ENCODE measurements at regions not wholly inside any gene's neighbourhood (a gene's known extent, or its start where the extent isn't known, plus 50 kb on each side); places are given as distances from the start of the nearest gene placed in this dataset.

- DNase-seq: no peak
- no peak overlapping the region for H3K27ac ChIP-seq
- WGBS, 4 donors: 70 to 93% (median 73%) methylated on average over 3 of the region's 3 CpGs
- H3K36me3 ChIP-seq (replicated peaks in 1 of 2): no peaks in the 10 kb centered on the region
- H3K27me3 ChIP-seq: no peaks in the 10 kb centered on the region
- TF ChIP-seq CTCF (IDR thresholded peaks at IDR 0.05) (no peak), POLR2A (IDR thresholded peaks at IDR 0.05) (no peak)
- no peaks in the 10 kb centered on the region for H3K9me3 ChIP-seq (replicated peaks in 1 of 3)
- intact Hi-C loops (cut with DNase I): no loop called here
- no peak overlapping the region for H3K4me3 ChIP-seq
- no peaks in the 10 kb centered on the region for H3K4me1 ChIP-seq (replicated peaks in 1 of 2)
Measured at GRCh38 chr6:155690820-155691219, 235.2 kb upstream of the NOX3 start.

- no peaks in the 10 kb centered on the region for H3K9me3 ChIP-seq (replicated peaks in 1 of 3)
- TF ChIP-seq POLR2A (IDR thresholded peaks at IDR 0.05): no peak
- intact Hi-C loops (cut with DNase I): no loop called here
- H3K4me3 ChIP-seq: no peak overlapping the region
- H3K27ac ChIP-seq: no peak overlapping the region
- 62 to 79% (median 71%) methylated on average over 6 of the region's 6 CpGs for WGBS, 4 donors
- no peaks in the 10 kb centered on the region for H3K36me3 ChIP-seq (replicated peaks in 1 of 2)
- H3K27me3 ChIP-seq: no peaks in the 10 kb centered on the region
- no peaks in the 10 kb centered on the region for H3K4me1 ChIP-seq (replicated peaks in 1 of 2)
- DNase-seq: no peak
Measured at GRCh38 chr6:155687645-155688044, 232.0 kb upstream of the NOX3 start.

- H3K27ac ChIP-seq: no peak overlapping the region
- no peaks in the 10 kb centered on the region for H3K27me3 ChIP-seq
- intact Hi-C loops (cut with DNase I): no loop called here
- no peaks in the 10 kb centered on the region for H3K9me3 ChIP-seq (replicated peaks in 1 of 3)
- no peaks in the 10 kb centered on the region for H3K4me1 ChIP-seq (replicated peaks in 1 of 2)
- WGBS, 4 donors: 70 to 79% (median 73%) methylated on average over 5 of the region's 5 CpGs
- H3K4me3 ChIP-seq: no peak overlapping the region
- no peak for DNase-seq
- H3K36me3 ChIP-seq (replicated peaks in 1 of 2): no peaks in the 10 kb centered on the region
- TF ChIP-seq CTCF (IDR thresholded peaks at IDR 0.05): no peak
- TF ChIP-seq POLR2A (IDR thresholded peaks at IDR 0.05): no peak
Measured at GRCh38 chr6:155684416-155685196, 229.0 kb upstream of the NOX3 start.

GRCh38 chr6:155678361-155678760 is 222.7 kb upstream of the NOX3 start:
- intact Hi-C loops (cut with DNase I): no loop called here
- H3K27ac ChIP-seq: no peak overlapping the region
- no peaks in the 10 kb centered on the region for H3K27me3 ChIP-seq
- H3K9me3 ChIP-seq (replicated peaks in 1 of 3): no peaks in the 10 kb centered on the region
- no peak overlapping the region for H3K4me3 ChIP-seq
- TF ChIP-seq CTCF (IDR thresholded peaks at IDR 0.05): no peak
- no peak for TF ChIP-seq POLR2A (IDR thresholded peaks at IDR 0.05)
- no peaks in the 10 kb centered on the region for H3K4me1 ChIP-seq (replicated peaks in 1 of 2)
- H3K36me3 ChIP-seq (replicated peaks in 1 of 2): no peaks in the 10 kb centered on the region
- no peak for DNase-seq
- WGBS, 4 donors: 54 to 66% (median 64%) methylated on average over 3 of the region's 3 CpGs

- WGBS, 4 donors: 66 to 74% (median 71%) methylated on average over 2 of the region's 2 CpGs
- H3K36me3 ChIP-seq (replicated peaks in 1 of 2): no peaks in the 10 kb centered on the region
- no peak overlapping the region for H3K4me3 ChIP-seq
- no peaks in the 10 kb centered on the region for H3K9me3 ChIP-seq (replicated peaks in 1 of 3)
- no peaks in the 10 kb centered on the region for H3K4me1 ChIP-seq (replicated peaks in 1 of 2)
- H3K27me3 ChIP-seq: no peaks in the 10 kb centered on the region
- intact Hi-C loops (cut with DNase I): no loop called here
- no peak for DNase-seq
- H3K27ac ChIP-seq: no peak overlapping the region
- TF ChIP-seq POLR2A (IDR thresholded peaks at IDR 0.05): no peak
- TF ChIP-seq CTCF (IDR thresholded peaks at IDR 0.05): no peak
Measured at GRCh38 chr6:155676346-155676745, 220.7 kb upstream of the NOX3 start.
